NCI-H510A (cell line): ENCODE measurements at regions not wholly inside any gene's neighbourhood (a gene's known extent, or its start where the extent isn't known, plus 50 kb on each side); places are given as distances from the start of the nearest gene placed in this dataset.

ENCODE experiments used
- DNase-seq: peaks from one replicate; lab custom pipeline; 2025; lab: John Stamatoyannopoulos, UW

DNA sequence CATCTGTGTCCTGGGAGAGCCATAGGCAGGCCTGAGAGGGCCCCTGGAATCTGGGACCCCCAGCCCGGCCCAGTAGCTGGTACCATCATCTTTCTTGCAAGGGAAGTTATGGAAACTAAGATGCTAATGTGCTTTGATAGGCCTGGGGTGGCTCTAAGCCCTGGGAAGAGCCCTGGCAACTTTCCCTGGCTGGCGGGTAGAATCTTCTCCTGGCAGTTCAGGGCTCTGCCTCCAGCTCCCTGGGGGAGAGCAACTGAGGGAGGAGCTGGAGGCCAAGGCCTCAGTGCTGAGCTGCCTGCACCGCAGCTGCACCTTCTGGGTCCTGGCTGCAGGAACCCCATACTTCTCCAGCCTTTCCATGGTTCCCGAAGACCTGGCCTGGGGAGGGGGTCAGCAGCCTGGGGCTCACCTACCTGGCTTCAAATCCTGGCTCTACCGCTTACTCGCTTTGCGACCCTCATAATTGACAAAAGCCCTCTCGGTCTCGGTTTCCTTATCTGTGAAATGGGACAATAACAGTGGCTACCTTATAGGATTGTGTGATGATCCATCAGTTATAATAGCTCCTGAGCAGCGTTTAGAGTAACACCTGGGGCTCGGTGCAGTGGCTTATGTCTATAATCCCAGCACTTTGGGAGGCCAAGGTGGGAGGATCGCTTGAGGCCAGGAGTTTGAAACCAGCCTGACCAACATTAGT, 333.7 kb downstream of the SEC14L1 start:
- no peak for DNase-seq

DNA sequence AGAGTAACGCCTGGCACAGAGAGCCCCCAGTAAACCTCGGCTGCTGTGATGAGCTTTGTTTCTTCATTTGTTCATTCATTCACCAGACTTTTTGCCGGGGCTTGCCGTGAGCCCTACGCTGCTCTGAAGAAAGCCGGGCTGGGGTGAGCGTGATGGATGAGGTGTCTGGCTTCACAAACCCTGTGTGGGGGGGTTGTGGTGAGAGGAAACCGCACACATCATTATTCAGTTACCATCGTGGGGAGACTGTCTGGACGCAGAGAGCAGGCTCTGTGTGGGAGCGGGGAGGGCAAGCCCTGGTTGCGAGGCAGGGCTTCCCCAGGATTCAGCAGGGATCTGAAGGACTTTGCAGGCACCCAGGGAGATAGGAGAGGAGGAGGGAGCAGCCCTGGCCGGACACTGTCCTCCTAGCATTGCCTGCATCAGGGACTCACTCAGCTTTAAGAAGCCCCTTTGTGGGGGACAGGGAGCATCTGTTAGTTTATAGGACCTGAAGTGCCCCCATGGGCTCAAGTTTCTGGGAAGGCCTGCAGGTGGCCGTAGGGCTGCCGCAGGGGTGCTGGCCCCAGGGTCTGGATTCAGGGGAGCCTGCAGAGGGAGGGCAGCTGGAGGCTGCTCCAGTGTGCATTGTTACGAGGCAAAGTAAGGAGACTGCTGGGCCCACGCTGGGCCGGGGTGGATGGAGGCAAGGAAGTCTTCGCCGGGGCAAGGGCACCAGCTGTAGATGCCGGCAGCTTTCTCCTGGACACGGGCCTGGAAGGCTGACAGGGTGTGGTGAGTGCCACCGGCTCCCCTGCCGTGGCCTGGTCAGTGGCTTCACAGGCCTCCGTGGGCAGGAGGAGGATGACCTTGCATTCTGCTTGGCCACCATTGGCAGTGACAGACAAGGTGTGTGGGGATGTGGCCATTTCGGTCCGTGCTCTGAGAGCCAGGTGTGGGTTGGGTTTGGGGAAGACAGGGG, 334.5 kb downstream of the SEC14L1 start:
- DNase-seq: no peak

DNA sequence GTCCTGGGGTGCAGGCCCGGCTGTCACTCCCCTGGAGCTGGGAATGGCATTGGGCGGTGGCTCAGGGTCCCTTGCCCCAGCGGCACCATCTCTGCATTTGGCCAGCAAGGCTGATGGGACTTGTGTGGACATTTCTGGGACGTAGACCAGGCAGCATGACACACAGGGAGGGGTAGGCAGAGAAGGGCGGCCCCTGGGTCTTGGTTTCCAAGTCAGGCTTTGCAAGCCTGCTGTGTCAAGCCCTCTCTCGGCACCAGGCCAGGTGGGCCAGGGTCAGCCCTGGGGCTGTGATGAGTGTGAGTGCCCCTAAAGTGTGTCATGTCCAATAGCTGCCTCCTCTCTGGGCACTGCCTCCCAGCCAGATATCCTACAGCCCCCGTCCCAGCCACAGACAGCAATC, 335.2 kb downstream of the SEC14L1 start:
- no peak for DNase-seq

DNA sequence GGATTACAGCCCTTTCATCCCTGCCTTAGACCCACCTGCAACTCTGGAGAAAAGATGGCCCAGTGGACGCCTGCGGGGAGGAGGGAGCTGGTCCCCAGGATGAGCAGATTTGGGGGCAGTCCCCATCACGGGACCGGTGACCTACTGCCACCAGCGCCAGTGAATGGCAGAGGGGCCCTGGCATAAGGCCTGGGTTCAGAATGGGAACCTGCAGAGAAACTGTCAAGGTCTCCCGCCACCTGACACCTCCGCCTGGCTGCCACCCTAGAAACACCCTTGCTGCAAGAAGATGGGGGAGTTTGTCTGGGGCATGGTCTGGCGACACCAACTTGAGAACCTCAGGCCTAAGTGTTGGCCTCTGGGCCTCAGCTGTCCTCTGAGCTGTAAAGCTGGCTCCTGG, 335.7 kb downstream of the SEC14L1 start:
- DNase-seq: no peak

DNA sequence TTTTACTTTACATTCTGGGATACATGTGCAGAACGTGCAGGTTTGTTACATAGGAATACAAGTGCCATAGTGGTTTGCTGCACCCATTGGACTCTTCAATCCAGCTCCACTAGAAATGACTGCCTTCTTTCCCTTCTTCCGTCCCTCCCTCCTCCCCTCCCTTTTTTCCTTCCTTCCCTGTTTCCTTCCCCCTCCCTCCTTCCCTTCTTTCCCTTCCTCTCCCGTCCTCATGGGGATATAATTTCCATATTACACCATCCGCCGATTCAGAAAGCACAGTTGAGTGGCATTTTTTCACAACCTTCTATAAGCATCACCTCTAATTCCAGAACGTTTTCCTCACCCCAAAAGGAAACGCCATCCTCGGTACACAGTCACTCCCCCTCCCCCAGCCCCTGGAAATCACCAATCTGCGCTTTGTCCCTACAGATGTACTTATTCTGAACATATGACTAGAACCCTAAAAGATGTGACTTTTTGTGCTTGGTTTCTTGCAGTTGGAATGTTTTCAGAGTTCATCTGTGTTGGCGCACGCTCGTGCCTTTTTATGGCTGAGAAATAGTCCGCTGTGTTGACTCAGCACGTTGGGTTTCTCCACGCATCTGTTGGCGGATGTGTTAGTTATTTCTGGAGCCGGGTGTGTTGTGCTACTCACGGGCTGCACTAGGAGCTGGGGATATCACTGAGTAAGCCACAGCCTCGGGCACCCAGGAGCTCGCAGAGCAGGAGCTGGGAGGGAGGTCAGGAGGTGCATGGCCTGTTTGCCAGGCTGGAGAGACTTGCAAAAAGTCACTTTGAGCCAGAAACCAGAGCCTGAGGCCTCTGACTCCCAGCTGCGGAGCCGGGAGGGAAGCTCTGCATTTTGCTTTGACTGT, 336.4 kb downstream of the SEC14L1 start:
- peak; percentile 39 for DNase-seq

DNA sequence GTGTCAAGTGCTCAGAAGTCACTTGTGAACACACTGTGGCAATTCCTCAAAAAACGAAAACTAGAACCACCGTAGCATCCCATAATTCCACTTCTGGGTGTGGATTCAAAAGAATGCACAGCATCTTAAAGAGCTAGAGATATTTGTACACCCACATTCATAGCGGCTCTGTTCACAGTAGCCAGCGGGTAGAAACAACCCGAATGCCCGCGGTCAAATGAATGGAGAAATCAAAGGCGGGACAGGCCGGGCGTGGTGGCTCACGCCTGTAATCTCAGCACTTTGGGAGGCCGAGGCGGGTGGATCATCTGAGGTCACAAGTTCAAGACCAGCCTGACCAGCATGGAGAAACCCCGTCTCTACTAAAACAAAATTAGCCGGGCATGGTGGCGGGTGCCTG, 337.5 kb downstream of the SEC14L1 start:
- DNase-seq: no peak

DNA sequence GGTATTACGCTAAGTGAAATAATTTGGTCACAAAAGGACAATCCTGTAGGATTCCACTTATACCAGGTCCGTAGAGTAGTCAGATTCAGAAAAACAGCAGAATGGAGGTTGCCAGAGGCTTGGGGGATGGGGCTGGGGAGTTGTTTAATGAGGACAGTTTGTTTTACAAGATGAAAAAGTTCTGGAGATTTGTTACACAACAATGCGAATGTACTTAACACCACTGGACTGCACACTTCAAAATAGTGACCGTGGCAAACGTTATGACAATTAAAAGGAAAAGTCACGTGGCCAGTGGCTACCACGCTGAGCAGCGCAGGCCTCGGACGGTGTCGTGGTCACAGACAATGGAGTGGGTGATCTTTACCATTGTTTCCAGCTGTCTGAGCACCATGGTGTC, 338.1 kb downstream of the SEC14L1 start:
- no peak for DNase-seq

DNA sequence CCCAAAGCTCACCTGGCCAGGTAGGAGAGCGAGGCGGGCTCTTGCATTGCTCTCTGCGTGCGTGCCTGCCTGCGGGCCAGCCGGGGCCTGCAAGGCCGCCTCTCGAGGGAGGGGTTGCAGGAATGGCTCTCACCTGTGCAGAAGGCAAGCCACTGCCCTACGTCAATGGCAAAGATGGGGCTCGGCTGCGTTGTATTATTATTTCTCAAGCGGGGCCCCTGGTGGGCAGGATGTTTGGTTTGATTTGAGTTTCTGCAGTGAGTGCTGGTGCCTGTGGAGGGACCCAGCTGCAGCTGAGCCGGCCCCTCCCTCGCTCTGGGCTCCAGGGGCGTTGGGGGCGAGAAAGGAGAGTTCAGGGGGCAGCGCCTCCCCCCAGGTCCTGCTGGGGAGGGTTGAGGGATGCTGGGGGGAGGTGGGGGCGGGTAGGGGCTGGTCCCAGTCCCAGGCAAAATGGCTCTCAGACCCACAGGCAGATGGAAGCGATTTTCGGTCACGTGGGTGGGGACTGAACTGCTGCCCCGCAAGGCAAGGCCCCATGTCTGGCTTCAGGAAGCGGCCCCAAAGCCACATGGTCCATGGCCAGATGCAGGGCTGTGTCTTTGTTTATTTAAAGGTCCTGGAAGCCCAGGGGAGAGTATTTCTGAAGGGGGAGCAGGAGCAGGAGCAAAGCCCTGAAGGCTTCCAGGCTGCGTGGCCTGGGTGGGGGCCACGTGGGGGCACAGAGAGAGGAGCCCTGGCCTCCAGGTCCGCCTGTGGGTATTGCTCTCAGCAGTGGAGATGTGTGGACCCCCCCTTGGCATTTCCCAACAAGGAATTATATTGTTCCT, 338.8 kb downstream of the SEC14L1 start:
- no peak for DNase-seq

DNA sequence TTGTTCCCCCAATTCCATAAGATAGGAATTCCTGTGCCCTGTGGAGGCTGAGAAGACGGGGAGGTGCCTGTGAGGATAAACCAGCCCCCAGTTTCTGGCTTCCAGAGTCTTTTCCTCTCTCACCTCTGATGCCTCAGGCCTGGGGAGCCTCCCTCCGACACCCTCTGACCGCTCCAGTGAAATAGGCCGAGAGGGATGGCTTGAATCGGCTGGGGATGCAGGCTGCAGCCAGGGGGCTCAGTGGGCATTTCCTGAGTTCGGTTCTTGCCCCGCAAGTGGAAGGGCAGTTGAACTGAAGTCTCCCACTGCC, 339.4 kb downstream of the SEC14L1 start:
- no peak for DNase-seq

DNA sequence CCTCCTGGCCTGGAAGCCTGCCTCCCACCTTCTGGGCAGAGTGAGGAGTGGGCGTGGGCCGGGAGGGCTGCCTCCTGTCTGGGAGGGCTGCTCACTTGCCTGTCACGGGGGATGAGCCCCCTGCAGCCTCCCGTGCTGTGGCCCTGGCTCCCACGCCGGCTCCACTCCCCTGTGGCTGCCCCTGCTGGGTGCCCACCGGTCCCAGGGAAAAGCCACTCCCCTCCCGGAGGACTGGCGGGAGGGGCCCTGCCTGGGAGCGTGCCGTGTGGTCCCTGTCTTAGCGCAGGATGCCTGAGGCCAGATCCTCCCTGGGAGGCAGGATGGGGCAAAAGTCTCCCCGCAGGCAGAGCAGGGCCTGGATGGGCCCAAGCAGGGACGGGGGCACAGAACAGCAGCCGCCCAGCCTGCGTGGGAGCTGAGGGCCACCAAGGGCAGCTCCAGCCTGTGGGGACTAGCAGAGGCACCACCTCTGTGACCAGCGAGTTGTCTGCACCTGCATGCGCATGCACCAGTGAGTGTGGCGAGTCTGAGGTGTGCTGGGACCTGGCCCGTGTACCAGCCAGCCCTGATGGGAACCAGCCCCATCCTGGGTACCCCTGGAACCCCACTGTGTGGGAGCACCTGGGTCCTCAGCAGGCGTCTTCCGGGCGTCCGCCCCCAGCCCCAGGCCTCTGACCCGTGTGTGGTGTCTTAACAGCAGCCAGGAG, 339.9 kb downstream of the SEC14L1 start:
- no peak for DNase-seq

DNA sequence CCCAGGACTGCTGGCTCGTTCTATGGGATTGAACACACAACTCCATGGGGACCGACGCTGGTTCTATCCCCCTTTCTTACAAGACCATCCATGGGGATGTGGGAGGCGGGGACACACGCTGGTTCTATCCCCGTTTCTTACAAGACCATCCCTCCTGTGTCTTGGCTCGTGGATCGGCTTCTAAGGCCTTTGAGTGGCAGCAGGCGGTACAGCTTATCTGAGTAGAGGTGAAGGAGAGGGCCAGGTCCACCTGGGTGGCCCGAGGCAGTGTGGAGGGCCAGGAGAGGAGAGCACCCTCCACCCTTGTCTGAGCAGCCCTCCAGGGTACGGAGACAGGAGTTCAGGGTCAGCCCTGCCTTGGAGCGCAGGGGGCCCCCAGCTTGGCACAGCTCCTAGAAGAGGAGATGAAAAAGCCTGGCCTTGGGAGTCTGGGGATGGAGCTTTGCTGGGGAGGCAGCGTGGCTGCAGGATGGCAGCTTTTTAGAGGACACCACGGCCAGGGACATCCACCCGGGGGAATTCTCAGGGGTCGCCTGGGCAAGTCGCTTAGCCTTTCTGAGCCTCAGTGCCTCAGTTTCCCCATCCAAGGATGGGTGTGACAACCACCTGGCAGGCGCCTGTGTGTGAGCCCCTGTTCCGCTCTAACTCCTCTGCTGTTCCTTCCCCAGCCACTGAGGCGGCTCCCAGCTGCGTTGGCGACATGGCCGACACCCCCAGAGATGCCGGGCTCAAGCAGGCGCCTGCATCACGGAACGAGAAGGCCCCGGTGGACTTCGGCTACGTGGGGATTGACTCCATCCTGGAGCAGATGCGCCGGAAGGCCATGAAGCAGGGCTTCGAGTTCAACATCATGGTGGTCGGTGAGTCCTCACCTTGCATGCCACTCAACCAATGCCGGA, 341.0 kb downstream of the SEC14L1 start:
- DNase-seq: no peak

DNA sequence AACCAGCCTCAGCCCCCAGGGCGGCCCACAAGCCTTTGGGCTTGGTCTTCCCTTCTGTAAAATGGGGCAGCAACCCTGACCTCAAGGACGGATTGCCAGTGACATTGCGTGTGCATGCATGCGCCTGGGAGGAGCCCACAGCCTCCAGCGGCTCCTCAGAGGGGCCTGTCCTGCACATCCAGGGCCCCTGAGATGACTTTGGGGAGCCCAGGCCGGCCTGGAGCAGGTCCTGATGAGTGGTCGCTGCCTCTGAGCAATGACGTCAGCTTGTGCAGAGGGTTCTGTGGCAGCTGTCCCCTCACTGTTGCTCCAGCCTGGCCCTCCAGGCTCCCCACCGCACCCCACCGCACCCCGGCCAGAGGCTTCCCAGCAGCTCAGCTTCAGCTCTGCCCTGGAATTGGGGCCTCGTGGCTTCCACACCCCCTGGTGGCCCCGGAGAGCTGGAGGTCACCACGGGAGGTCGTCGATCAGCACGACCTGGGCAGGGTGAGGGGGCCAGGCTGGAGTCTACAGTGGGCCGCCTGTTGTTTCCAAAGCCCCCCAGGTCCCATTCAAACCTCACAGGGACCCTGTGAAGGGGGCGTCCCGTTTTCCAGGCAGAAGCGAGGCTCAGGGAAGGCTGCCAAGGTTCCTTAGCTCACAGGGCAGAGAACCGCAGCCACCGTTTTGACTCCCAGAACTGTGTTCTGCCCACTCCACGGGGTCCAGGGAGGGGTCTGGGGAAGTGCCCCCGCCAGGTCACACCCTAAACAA, 341.8 kb downstream of the SEC14L1 start:
- no peak for DNase-seq

DNA sequence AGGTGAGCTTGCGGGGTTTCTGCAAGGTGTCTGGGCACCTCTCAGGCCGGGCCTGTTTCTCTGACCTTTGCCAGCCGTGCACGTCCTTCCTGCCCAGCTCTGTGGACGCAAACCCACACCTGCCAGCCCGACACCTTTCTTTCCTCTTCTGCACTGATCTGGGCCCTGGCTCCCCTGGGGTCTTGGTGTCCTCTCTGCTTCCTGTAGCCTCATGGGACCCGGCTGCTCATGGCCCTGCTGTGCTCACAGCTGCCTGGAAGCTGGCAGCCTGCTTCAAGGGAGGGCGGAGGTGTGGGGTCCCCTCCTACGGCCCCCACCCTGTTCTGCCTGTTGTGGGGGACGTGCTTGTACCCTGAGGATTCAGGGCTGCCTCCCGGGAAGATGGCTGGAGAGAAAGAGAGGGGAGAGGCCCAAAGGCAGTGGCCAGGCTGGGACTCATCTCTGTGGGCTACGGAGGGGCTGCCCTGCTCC, 342.4 kb downstream of the SEC14L1 start:
- no peak for DNase-seq

DNA sequence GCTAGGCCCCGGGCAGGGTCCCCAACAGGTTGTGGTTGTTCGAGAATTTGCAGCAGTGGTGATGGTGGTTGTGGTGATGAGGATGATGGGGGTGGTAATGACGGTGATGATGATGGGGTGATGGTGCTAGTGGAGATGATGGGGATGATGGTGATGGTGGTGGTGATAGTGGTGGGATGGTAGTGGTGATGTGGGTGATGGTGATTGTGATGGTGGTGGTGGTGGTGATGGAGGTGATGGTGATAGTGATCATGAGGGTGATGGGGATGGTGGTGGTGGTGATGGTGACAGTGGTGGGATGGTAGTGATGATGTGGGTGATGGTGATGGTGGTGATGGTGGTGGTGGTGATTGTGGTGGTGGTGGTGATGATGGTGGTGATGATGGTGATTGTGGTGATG, 343.3 kb downstream of the SEC14L1 start:
- DNase-seq: no peak

DNA sequence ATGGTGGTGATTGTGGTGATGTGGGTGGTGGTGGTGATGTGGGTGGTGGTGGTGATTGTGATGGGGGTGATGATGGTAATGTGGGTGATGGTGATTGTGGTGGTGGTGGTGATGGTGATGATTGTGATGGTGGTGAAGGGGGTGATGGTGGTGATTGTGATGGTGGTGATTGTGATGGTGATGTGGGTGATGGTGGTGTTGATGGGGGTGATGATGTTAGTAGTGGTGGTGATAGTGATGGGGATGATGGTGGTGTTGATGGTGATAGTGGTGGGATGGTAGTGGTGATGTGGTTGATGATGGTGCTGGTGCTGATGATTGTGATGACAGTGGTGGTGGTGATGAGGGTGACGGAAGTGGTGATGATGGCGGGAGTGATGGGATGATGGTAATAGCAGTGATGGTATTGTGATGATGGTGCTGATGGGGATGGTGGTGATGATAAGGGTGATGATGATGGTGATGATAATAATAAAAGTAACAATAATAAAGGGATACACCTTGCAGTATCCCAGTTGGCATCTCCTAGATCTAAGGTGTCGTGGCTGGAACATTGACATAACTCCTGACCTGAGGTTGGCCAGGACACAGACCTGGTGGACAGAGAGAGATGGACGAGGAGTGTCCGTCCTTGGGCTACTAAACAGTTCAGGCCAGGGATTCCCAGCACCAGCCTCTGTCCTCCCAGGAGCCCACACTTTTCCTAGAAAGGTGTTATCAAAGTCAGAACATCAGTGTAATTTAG, 344.5 kb downstream of the SEC14L1 start:
- DNase-seq: no peak

DNA sequence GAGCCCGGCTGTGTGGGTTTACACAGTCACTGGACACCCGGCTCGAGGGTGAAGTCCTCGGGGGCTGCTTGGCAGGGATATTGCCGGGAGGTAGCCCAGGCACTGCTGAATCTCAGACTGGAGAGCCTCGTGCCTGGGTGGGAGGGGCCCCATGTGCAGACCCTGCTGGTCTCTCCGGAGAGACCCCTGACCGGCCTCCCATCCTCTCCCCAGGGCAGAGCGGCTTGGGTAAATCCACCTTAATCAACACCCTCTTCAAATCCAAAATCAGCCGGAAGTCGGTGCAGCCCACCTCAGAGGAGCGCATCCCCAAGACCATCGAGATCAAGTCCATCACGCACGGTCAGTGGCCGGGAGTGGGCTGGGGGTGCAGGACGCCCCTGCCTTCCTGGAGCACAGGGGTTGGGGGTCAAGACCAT, 346.5 kb downstream of the SEC14L1 start:
- DNase-seq: no peak

DNA sequence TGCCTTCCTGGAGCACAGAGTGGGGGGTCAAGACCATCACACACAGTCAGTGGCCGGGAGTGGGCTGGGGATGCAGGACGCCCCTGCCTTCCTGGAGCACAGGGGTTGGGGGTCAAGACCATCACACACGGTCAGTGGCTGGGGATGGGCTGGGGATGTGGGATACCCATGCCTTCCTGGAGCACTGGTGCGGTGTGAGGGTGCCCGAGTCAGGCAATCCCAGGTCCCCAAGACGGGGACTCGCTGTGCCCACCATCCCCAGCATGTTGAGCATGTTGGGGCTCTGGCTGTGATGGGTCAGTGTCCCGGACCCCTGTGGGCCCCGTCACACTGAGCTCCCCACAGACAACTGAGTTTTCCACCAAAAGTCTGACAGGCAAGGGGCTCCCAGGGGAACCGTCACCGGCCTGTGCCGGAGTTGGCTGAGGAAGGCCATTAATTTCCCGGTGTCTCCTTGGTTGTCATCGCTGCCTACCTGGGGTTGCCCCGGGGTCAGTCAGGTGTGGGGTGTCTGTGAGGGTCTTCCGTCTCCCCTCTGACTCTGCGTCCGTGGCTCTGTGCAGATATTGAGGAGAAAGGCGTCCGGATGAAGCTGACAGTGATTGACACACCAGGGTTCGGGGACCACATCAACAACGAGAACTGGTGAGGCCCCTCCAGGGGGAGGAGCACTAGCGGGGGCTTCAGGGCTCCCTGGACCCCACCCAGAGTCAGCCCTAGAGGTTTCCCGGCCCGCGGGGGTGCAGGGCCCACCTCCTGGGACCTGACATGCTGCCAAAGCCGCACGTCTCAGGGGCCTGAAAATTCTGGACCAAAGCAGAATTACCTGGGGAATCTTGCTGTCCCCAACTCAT, 347.1 kb downstream of the SEC14L1 start:
- DNase-seq: no peak
